Neuron (in vitro differentiated cells): ENCODE measurements at regions not wholly inside any gene's neighbourhood (a gene's known extent, or its start where the extent isn't known, plus 50 kb on each side); places are given as distances from the start of the nearest gene placed in this dataset.

Experiments used
- H2AFZ ChIP-seq: one replicate; pipeline ENCODE4 v1.6.1; 2013; ENCODE audit warnings: low read depth, mild to moderate bottlenecking, inconsistent platforms, low read length, moderate library complexity
- H3K27me3 ChIP-seq: one replicate; pipeline ENCODE4 v1.6.1; 2013; ENCODE audit warnings: low read length; ENCODE audit not compliant: insufficient read depth
- H3K36me3 ChIP-seq: one replicate; pipeline ENCODE4 v1.6.1; 2013; ENCODE audit warnings: low read length; ENCODE audit not compliant: insufficient read depth
- H3K4me1 ChIP-seq: one replicate; pipeline ENCODE4 v1.6.1; 2013; ENCODE audit warnings: low read length; ENCODE audit not compliant: insufficient read depth
- H3K4me3 ChIP-seq: 2 replicates; pipeline ENCODE4 v1.5.1; 2013; ENCODE audit warnings: mild to moderate bottlenecking, low read length, moderate library complexity
- H3K9me3 ChIP-seq: one replicate; pipeline ENCODE4 v1.6.1; 2013; ENCODE audit warnings: low read length

DNA sequence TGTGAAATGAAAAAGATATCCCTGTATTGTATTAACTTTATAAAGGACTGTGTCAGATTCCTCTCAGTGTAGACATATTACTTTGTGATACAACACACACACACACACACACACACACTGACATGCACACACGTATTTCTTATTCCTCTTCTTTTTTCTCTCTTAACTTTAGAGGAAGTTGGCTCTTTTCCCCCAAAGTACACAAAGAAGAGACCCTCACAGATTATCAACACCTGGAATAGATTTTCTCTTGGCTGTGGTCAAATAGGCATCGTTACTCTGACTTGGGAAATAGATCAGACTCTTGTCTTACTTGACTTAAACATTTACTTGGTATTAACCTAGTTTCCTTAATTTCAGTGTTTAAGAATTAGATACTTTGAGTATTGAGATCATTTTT is 792.8 kb downstream of the ADGRL2 start:
- Histone ChIP-seq H3K4me3 (no peak overlapping the region), H2AFZ (no peak overlapping the region), H3K27me3 (no peaks in the 10 kb centered on the region), H3K36me3 (no peaks in the 10 kb centered on the region), H3K4me1 (no peaks in the 10 kb centered on the region), H3K9me3 (no peaks in the 10 kb centered on the region)

DNA sequence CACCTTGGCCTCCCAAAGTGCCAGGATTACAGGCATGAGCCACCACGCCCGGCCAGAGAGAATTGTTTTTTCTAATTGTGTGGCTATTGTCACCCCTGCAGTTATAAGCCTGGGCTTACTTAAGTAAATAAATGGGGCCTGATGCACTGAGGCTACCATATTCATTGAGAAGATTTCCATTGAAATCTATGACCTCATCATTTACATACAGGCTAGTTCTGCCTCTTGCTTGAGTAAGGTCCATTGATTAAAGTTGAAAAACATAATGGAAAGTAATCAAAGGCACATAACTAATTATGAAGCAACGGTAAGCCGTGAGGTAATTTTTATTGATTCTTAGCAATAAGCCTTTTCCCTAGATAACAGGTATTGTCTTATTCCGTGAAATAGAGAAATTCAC is 788.9 kb downstream of the ADGRL2 start:
- H3K4me3 ChIP-seq: no peak overlapping the region
- no peaks in the 10 kb centered on the region for H3K27me3 ChIP-seq
- H3K4me1 ChIP-seq: no peaks in the 10 kb centered on the region
- no peaks in the 10 kb centered on the region for H3K9me3 ChIP-seq
- H3K36me3 ChIP-seq: no peaks in the 10 kb centered on the region
- no peak overlapping the region for H2AFZ ChIP-seq

DNA sequence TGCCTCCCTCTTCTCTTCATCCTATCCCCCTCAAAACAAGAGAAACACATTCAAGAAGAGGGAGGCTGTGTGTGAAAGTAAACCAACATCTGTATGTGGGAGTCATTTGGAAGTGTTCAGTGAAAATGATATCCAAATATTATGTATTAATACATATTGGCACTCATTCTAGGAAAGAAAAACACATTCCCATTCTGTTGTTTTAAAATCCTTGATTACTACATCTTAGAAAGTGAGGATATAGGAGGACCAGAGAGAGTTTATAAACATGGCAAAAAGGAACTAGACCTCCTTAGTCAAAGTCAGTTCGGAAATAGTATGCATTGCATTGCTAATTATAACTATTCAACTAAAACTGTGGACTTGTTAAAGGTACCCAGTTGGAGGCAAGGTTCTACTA is 786.6 kb downstream of the ADGRL2 start:
- Histone ChIP-seq H3K4me1 (no peaks in the 10 kb centered on the region), H2AFZ (no peak overlapping the region), H3K9me3 (no peaks in the 10 kb centered on the region), H3K36me3 (no peaks in the 10 kb centered on the region), H3K4me3 (no peak overlapping the region), H3K27me3 (no peaks in the 10 kb centered on the region)

DNA sequence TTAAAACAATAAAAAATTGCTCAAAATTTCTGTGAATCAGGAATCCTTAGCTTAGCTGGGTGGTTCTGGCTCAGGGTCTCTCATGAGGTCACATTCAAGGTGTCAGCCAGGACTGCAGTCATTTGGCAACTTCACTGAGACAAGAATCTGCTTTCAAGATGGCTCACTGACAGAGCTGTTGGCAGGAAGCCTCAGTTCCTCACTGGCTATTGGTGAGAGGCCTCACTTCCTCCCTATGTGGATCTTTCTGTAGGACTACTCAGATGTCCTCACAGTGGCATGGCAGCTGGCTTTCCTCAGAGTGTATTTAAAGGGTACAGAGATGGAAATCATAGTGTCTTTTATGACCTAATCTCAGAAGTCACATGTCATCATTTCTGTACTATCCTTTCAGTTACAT is 785.7 kb downstream of the ADGRL2 start:
- Histone ChIP-seq H3K36me3 (no peaks in the 10 kb centered on the region), H3K27me3 (no peaks in the 10 kb centered on the region), H3K9me3 (no peaks in the 10 kb centered on the region), H2AFZ (no peak overlapping the region), H3K4me1 (no peaks in the 10 kb centered on the region), H3K4me3 (no peak overlapping the region)

DNA sequence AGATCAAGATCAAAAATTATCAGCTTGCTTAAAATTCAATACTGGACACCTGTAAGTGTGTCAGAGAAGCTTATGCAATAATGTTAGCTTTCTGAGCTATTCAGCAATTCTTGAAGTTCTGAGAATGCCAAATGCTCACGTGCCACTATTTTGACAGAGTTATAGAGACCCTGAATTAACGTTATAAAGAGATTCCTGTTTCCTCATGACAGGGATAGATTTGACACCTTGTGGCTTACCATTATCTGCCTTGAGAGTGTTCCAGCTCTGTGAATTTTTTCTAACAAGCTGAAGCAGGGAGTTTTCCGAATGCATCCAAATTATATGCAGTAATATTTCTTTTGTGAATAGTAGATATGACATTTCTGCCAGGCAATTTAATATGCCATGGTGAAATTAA is 781.6 kb downstream of the ADGRL2 start:
- no peaks in the 10 kb centered on the region for H3K9me3 ChIP-seq
- no peaks in the 10 kb centered on the region for H3K36me3 ChIP-seq
- H2AFZ ChIP-seq: no peak overlapping the region
- H3K27me3 ChIP-seq: no peaks in the 10 kb centered on the region
- H3K4me3 ChIP-seq: no peak overlapping the region
- H3K4me1 ChIP-seq: no peaks in the 10 kb centered on the region

DNA sequence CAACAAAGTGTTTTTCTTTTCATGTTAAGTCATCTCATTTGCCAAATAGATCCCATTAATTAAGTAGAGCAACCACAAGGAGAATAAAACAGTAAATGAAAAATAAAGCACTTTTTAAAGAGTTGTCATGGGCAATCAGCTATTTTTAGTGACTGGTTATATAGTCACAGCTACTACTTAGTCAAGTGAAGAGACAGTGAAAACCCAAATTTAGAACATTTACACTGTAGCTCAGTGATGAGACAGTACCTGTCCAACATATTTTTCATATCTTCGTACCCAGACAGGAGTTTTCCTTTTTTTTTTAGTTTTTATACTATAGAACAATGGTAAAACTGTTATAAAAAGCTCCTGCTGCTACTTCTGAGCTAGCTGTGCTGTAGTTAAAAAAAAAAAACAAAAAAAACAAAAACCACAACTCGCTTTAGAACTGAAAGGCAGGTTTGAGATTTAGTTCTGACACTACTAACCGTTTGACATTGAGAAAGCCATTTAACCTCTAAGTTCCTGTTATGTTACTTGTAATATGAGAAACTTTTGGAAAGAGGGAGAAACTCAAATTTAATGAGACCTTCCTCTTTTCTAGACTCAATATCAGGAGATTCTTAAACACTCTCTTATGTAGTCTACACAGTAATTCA is 777.5 kb downstream of the ADGRL2 start:
- H2AFZ ChIP-seq: no peak overlapping the region
- H3K27me3 ChIP-seq: no peaks in the 10 kb centered on the region
- no peaks in the 10 kb centered on the region for H3K9me3 ChIP-seq
- H3K36me3 ChIP-seq: no peaks in the 10 kb centered on the region
- no peak overlapping the region for H3K4me3 ChIP-seq
- H3K4me1 ChIP-seq: no peaks in the 10 kb centered on the region

DNA sequence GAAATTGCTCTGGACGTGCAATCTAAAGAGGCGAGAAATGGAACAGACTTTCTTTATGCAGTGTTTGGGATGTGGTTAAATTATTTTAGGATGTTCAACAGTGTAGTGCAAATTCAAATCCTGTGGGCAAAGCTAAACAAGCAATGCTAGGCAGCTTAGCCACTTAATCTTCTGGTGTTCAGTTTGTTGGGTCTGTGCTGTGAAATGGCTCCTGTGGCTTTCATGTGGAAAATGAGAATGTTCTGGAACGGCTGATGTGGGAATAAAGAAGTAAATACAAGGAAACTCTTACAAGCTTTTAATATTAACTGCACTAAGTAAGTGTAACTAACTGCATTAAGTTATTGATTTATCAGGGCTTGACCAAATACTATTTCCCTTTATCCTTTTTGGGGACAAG is 766.6 kb downstream of the ADGRL2 start:
- Histone ChIP-seq H3K36me3 (no peaks in the 10 kb centered on the region), H3K9me3 (no peaks in the 10 kb centered on the region), H3K4me3 (no peak overlapping the region), H3K4me1 (peaks cover 40% of the 10 kb centered on the region), H3K27me3 (no peaks in the 10 kb centered on the region), H2AFZ (no peak overlapping the region)

DNA sequence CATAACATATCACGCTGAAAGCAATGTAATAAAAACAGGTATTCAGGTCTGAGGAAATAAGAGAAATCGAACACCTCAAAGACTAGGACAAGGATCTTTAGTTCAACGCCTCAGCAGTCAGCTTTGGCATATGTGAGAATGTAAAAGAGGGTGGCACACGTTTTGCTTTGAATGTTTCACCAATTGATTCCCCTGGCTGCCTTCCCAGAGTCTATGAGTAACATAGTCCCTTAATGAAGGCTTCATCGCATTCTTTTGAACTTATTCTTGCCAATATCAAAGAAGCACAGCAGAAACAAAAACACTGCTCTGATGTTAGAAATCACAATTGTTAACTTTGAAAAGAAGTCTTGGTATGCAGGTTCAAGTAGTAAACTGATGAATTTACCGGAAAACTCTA is 764.8 kb downstream of the ADGRL2 start:
- H3K4me3 ChIP-seq: peak overlapping the region; percentile 4

DNA sequence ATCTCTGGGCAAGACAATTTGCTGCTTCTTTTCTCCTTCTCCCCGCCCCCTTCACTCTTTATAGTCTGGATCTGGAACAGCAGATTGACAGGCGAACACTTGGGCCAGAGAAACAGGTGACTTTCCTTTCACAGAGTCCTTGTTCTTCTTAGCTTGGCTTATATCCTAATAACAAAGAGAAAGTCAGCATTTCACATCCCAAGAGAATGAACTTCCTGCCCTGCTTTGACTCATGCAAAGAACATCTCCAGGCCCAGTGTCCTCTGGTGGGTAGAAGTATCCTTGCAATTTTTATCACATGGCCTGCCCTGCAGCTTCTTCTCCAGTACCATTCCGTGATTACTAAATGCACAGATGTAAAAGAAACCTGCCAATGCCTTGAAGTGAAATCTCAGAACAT is 764.4 kb downstream of the ADGRL2 start:
- H3K4me3 ChIP-seq: peak overlapping the region; percentile 4
- H3K4me1 ChIP-seq: peaks cover 49% of the 10 kb centered on the region
- no peaks in the 10 kb centered on the region for H3K27me3 ChIP-seq
- no peaks in the 10 kb centered on the region for H3K9me3 ChIP-seq
- H3K36me3 ChIP-seq: no peaks in the 10 kb centered on the region
- peak overlapping the region; percentile 9 for H2AFZ ChIP-seq

More for the DNA sequence above, 764.8 kb downstream of the ADGRL2 start:
- Histone ChIP-seq H3K27me3 (no peaks in the 10 kb centered on the region), H3K36me3 (no peaks in the 10 kb centered on the region), H3K9me3 (no peaks in the 10 kb centered on the region), H3K4me1 (peaks cover 49% of the 10 kb centered on the region), H2AFZ (peak overlapping the region; percentile 9)

DNA sequence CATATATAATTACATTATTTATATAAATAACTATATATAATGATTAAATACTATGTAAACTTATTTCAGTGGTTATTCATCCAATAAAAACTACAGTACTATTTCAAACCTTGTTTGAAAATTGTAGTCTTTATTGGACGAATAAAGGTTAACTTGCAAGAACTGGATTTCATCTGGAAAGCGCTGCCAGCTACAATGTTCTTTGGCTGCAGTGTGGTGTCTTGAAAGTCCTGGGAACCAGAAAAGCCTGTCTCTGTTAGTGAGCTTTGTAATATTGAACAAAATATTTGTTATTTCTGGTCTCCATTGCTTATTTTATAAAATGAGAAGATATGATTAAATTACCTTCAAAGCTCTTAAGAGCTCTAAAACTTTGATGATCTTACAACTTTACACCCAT is 763.6 kb downstream of the ADGRL2 start:
- Histone ChIP-seq H3K36me3 (no peaks in the 10 kb centered on the region), H3K4me1 (peaks cover 49% of the 10 kb centered on the region), H3K9me3 (no peaks in the 10 kb centered on the region)

DNA sequence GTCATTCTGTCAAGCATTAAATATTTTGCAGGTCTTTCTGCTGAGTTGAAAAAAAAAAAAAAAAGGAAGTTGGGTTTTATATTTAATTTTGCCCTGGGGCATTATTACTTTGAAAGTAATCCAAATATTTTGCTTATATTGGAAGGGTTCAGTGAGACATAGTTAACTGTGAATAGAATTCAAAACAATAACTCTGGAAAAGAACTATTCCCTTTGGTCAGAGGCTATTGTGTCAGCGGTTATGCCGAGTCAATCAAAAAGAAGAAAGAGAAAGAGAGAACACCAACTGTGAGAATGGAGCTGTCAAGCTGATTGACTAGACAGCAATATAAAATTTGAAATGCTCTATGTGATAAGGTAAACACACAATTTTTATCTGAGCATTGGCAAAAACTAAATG is 761.7 kb downstream of the ADGRL2 start:
- Histone ChIP-seq H3K36me3 (no peaks in the 10 kb centered on the region), H3K4me3 (no peak overlapping the region), H3K9me3 (no peaks in the 10 kb centered on the region), H3K4me1 (peaks cover 49% of the 10 kb centered on the region), H3K27me3 (no peaks in the 10 kb centered on the region), H2AFZ (no peak overlapping the region)

More for the DNA sequence above, 763.6 kb downstream of the ADGRL2 start:
- Histone ChIP-seq H3K4me3 (no peak overlapping the region), H3K27me3 (no peaks in the 10 kb centered on the region), H2AFZ (no peak overlapping the region)

DNA sequence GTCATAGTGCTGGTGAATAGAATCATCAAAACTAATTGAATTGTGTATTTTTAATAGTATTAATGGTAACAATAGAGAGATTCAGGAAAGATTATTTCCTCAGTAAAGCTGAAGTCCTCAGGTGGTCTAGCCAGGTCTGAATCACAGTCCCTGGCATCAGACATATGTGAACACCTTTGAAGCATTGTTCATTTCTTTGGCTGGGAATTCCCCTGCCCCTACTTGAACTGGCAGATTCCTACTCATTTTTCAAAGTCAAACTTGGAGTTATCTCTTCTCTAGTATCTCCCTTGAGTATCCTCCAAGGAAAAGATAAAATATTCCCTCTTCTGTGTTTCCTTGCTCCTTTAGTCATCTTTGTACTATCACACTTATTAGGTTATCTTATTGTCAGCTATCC is 759.8 kb downstream of the ADGRL2 start:
- peaks cover 39% of the 10 kb centered on the region for H3K4me1 ChIP-seq
- no peaks in the 10 kb centered on the region for H3K9me3 ChIP-seq
- no peaks in the 10 kb centered on the region for H3K27me3 ChIP-seq
- no peak overlapping the region for H2AFZ ChIP-seq
- H3K4me3 ChIP-seq: no peak overlapping the region
- H3K36me3 ChIP-seq: no peaks in the 10 kb centered on the region

DNA sequence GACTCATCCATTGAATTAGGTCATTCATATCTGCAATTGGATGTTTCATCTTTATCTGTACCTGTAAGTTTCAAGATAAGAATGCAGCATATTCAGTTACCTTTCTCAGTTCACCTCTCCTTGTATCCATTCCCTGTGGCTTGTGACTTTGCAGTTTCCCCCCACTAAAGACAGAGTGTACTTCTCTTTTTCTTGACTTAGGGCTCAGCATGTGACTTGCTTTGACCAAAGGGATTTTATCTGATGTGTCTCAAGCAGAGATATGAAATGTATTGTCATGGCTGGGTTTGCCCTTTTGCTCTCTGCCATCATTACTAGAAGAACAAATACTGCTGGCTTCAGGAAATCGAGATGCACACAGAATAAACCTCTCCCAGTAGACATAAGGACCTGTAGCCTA is 754.8 kb downstream of the ADGRL2 start:
- Histone ChIP-seq H3K4me3 (no peak overlapping the region), H3K27me3 (no peaks in the 10 kb centered on the region), H3K4me1 (no peaks in the 10 kb centered on the region), H2AFZ (no peak overlapping the region), H3K36me3 (no peaks in the 10 kb centered on the region), H3K9me3 (no peaks in the 10 kb centered on the region)

DNA sequence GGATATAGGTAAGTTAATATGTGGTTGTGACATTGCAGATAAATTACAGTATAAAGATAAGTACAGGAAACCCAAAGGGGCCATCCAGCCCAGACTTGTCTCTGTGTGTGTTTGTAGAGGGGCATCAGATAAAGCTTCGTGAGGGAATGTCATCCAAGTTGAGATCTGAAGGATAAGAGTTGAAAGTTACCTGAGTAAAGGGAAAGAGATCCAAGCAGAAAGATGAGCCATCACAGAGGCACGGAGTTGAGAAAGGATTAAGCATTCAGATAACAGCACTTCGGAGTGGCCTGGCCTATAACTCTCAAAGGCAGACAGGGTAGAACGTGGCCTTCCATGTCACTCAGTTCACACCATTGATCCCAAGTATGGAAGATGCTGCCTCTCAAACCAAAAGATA is 749.1 kb downstream of the ADGRL2 start:
- Histone ChIP-seq H3K4me3 (no peak overlapping the region), H2AFZ (no peak overlapping the region)

More for the DNA sequence above, 749.1 kb downstream of the ADGRL2 start:
- H3K9me3 ChIP-seq: no peaks in the 10 kb centered on the region
- no peaks in the 10 kb centered on the region for H3K36me3 ChIP-seq
- H3K27me3 ChIP-seq: no peaks in the 10 kb centered on the region
- no peaks in the 10 kb centered on the region for H3K4me1 ChIP-seq
